Chondrocyte (in vitro differentiated cells): ENCODE measurements at regions not wholly inside any gene's neighbourhood (a gene's known extent, or its start where the extent isn't known, plus 50 kb on each side); places are given as distances from the start of the nearest gene placed in this dataset.

Experiments
- DNase-seq: peaks from one replicate; pipeline ENCODE4 v3.0.0; 2021; ENCODE audit warnings: mixed read lengths, low spot score
- H3K27ac Mint-ChIP-seq: one replicate; pipeline ENCODE4 v1.8.0; 2021; ENCODE audit warnings: mild to moderate bottlenecking, moderate library complexity, mixed read lengths; ENCODE audit not compliant: unreplicated experiment
- H3K27me3 Mint-ChIP-seq: 2 replicates; pipeline ENCODE4 v1.8.0; 2021; ENCODE audit warnings: low read depth, mixed read lengths
- H3K36me3 Mint-ChIP-seq: 2 replicates; pipeline ENCODE4 v1.8.0; 2021; ENCODE audit warnings: low read depth, mixed read lengths
- H3K4me1 Mint-ChIP-seq: 2 replicates; pipeline ENCODE4 v1.8.0; 2021; ENCODE audit warnings: low read depth, mild to moderate bottlenecking, mixed read lengths
- H3K4me3 Mint-ChIP-seq: one replicate; pipeline ENCODE4 v1.8.0; 2021; ENCODE audit warnings: mild to moderate bottlenecking, moderate library complexity, mixed read lengths; ENCODE audit not compliant: unreplicated experiment
- H3K9me3 Mint-ChIP-seq: 2 replicates; pipeline ENCODE4 v1.8.0; 2021; ENCODE audit warnings: low read depth, mixed read lengths
- TF ChIP-seq, protein P1 (sequence below): fragments of 200-600 bp; sonication (generic); IDR thresholded peaks from 2 replicates; pipeline ENCODE4 v1.5.0; 2021; ENCODE audit warnings: antibody characterized with exemption, mild to moderate bottlenecking, moderate library complexity

GRCh38 chr2:150732064-150732463 lies 244.6 kb upstream of the RND3 start:
- H3K4me1 Mint-ChIP-seq = no peaks in the 10 kb centered on the region
- no peaks in the 10 kb centered on the region for H3K36me3 Mint-ChIP-seq
- H3K9me3 Mint-ChIP-seq = no peaks in the 10 kb centered on the region
- no peak overlapping the region for H3K4me3 Mint-ChIP-seq
- no peak overlapping the region for H3K27ac Mint-ChIP-seq
- DNase-seq = no peak
- no peaks in the 10 kb centered on the region for H3K27me3 Mint-ChIP-seq
- TF ChIP-seq, protein P1, sequence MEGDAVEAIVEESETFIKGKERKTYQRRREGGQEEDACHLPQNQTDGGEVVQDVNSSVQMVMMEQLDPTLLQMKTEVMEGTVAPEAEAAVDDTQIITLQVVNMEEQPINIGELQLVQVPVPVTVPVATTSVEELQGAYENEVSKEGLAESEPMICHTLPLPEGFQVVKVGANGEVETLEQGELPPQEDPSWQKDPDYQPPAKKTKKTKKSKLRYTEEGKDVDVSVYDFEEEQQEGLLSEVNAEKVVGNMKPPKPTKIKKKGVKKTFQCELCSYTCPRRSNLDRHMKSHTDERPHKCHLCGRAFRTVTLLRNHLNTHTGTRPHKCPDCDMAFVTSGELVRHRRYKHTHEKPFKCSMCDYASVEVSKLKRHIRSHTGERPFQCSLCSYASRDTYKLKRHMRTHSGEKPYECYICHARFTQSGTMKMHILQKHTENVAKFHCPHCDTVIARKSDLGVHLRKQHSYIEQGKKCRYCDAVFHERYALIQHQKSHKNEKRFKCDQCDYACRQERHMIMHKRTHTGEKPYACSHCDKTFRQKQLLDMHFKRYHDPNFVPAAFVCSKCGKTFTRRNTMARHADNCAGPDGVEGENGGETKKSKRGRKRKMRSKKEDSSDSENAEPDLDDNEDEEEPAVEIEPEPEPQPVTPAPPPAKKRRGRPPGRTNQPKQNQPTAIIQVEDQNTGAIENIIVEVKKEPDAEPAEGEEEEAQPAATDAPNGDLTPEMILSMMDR = no peak

- H3K27me3 Mint-ChIP-seq = no peaks in the 10 kb centered on the region
- no peak for DNase-seq
- H3K27ac Mint-ChIP-seq = no peak overlapping the region
- no peak overlapping the region for H3K4me3 Mint-ChIP-seq
- TF ChIP-seq, protein P1 = no peak
- H3K4me1 Mint-ChIP-seq = no peaks in the 10 kb centered on the region
- H3K36me3 Mint-ChIP-seq = no peaks in the 10 kb centered on the region
- peaks cover 9% of the 10 kb centered on the region for H3K9me3 Mint-ChIP-seq
Measured at GRCh38 chr2:150729495-150729955, 242.1 kb upstream of the RND3 start.

DNA sequence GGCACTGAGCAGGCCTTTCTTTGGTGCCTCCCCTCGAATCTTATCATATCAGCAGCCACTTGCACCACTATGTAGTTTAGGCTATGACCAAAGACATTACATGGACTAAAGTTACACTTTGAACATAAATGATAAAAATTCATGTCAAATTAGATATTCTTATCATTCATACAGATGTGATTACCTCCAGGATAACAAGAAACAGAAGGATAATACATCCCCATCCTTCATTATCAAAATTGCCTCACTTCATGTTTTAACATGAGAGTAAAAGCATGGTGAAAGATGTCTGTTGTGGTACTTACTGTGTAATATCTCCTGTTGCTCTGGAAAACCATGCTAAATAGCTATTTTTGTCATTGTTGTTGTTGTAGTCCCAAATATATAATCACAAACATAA lies 230.8 kb upstream of the RND3 start:
- H3K9me3 Mint-ChIP-seq = no peaks in the 10 kb centered on the region
- no peak overlapping the region for H3K27ac Mint-ChIP-seq
- no peaks in the 10 kb centered on the region for H3K27me3 Mint-ChIP-seq
- no peaks in the 10 kb centered on the region for H3K36me3 Mint-ChIP-seq
- no peak for DNase-seq
- TF ChIP-seq, protein P1 = no peak
- H3K4me3 Mint-ChIP-seq = no peak overlapping the region
- H3K4me1 Mint-ChIP-seq = peaks cover 5% of the 10 kb centered on the region

DNA sequence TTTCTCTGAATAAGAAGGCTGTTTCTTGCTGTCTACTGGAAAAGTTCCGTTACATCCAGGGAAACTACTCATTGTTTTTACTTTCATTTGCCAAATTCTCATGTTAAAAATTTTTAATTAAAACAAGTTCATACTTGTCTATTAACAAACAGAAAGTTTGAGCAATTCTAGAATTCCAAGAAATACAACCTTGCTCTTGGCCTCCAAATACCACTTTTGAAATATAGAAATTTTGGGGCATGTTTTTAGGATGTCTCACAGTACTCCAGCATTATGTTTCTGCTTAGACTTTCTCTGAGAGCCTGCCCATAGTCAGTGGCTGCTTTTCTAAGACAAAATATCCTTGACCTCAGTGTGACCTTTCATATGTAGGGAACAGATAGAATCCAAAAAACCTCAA lies 228.7 kb upstream of the RND3 start:
- no peaks in the 10 kb centered on the region for H3K27me3 Mint-ChIP-seq
- H3K27ac Mint-ChIP-seq = no peak overlapping the region
- peaks cover 5% of the 10 kb centered on the region for H3K4me1 Mint-ChIP-seq
- no peaks in the 10 kb centered on the region for H3K9me3 Mint-ChIP-seq
- H3K36me3 Mint-ChIP-seq = no peaks in the 10 kb centered on the region
- no peak for DNase-seq
- H3K4me3 Mint-ChIP-seq = no peak overlapping the region
- TF ChIP-seq, protein P1 = no peak

DNA sequence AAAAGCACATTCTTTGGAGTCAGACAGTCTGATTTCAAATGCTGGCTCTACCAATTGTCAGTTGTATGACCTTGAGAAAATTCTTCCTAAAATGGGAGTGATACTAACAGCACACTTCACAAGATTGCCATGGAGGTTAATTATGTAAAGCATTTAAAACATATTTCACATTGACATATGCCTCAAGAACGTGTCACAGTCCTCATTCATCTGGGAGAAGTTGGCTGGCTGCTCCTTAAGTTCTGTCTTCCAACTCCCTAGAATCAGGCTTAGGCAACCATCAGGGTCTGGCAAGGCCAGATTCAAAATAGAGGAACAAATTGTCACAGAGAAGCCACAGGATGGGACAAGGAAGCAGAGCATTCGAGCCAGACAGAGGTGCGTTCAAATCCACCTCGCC lies 228.0 kb upstream of the RND3 start:
- peaks cover 5% of the 10 kb centered on the region for H3K4me1 Mint-ChIP-seq

More for the DNA sequence above, 228.0 kb upstream of the RND3 start:
- Mint-ChIP-seq H3K27ac (no peak overlapping the region), H3K4me3 (no peak overlapping the region), H3K27me3 (no peaks in the 10 kb centered on the region), H3K9me3 (no peaks in the 10 kb centered on the region), H3K36me3 (no peaks in the 10 kb centered on the region)
- no peak for DNase-seq
- TF ChIP-seq, protein P1 = no peak
